NCI-H128 (cell line): ENCODE measurements at regions not wholly inside any gene's neighbourhood (a gene's known extent, or its start where the extent isn't known, plus 50 kb on each side); places are given as distances from the start of the nearest gene placed in this dataset.

Source experiments
- DNase-seq: peaks from one replicate; lab custom pipeline; 2025; ENCODE audit not compliant: unreplicated experiment; lab: John Stamatoyannopoulos, UW

DNA sequence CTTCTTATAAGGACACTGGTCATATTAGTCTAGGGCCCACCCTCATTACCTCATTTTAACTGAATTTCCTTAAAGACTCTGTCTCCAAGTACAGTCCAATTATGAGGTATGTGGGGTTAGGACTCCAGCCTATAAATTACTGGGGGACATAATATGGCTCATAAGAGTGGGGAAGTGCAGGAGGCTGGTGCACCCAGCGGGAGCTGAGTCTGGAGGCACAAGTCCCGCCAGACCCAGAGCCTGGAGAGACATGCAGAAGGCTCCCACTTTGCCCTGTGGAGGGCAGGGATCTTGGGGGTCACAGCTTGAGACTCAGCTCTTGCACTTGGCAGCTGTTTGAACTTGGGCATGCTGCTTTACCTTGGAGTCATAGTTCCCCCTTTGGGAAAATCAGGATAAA is 250.4 kb downstream of the RHOU start:
- no peak for DNase-seq

GRCh38 chr1:228986093-228986904 is 251.0 kb downstream of the RHOU start:
- no peak for DNase-seq

- no peak for DNase-seq
Observed at GRCh38 chr1:228987286-228987685, 252.0 kb downstream of the RHOU start.

GRCh38 chr1:228987736-228988506 is 252.6 kb downstream of the RHOU start:
- DNase-seq: no peak

DNA sequence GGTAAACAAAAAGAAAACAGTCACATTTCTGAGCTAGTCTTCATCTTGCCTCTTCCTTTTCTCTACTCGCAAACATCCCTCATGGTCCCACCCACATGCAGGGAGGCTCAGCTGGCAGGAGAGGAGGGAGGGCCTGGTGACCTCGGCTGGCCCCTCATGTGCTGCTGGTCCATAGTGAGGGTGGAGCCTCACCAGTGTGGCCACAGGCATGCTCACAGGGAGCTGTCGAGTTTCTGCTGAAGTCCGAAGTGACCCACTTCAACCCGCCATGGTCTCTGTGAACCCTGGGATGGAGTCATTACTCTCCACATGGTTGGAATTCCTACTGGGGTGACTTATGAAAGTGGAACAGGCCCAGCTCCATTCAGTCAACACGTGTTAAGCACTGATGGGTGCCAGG is 253.4 kb downstream of the RHOU start:
- DNase-seq: no peak

GRCh38 chr1:228989176-228989575 is 253.9 kb downstream of the RHOU start:
- DNase-seq: no peak

GRCh38 chr1:228989676-228989991 is 254.4 kb downstream of the RHOU start:
- DNase-seq: no peak

DNA sequence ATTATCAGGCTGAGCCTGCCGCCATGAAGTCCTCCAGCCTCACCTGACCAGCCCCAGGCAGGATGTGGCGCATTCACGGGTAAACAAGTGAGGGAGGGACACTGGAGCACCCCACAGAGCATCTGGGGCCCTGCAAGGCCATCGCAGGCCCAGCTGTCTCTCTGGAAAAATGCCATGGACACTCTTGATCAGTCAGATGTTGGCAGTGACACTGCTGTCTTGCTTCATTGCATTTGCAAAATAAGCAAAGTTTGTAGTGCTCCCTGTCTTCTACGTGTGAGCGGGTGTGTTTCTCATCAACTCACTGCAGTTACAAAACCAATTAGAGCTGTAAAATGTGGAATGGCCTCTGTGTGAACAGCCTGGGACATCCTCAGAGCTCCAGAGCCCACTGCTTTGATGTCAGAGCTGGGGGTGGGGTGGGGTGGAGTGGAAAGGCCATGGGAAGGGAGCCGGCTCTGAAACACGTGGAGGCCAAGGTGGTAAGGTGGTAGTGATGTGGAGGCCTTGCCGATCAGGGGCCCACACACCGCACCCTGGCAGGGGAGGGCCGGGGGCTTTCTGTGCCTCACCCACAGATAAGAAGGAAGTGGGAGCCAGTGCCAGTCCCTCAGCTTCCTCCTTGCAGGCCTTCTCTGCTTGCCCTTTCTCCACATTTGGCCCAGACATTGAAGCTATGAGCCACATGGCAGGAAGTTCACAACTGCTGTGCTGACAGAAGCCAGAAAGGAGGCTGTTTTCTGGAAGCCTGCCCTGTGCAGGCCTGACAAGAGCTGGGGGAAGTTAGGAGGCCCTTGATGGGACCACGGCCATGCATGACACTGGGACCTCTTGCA is 254.9 kb downstream of the RHOU start:
- no peak for DNase-seq

DNA sequence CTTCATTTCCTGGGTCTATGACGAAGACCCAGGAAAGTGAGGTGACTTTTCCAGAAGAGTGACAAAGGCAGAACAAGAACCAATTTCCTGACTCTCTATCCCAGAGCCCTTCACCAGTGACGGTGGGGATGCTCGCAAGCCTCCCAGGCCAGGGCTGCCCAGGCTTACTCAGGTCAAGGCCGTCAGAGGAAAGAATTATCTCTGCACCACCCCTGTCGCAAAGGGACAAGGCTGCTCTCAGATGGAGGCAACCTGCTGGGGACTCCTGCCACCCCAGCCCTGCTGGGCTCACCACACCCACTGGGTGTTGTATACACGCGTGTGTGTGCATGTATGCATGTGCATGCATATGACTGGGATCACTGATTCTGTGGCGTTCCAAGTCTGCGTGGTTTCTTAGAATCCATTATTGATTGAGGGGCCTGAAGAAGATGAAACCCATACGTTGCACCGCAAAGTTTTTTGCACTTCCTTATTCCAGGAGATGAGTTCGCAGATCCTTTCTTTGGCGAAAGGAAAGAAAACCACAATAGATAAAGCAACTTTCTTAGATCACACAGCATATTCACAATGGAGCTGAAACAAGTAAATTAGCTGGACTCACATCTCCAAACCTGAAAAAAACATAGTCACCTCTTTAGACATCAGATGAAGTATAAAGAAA is 255.8 kb downstream of the RHOU start:
- DNase-seq: no peak

DNA sequence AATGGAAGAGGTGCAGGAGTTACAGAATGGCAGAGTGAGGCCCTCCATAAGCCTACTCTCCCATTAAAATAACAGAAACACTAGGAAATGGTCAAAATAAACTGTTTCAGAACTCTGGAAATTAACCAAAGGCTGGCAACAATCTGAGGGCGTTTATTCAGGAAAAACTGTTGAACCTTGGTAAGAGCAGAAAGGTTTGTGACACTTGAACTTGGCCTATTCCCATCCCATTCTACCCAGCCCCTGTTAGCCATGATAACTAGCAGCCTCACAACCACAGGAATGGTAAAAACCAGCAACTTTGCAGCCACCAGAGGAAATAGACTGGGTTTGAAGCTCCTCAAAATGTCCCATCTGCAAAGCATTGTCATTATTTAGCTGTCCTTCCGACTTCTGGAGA is 256.8 kb downstream of the RHOU start:
- no peak for DNase-seq

- no peak for DNase-seq
Observed at GRCh38 chr1:228992907-228993535, 257.7 kb downstream of the RHOU start.

GRCh38 chr1:228994676-228995594 is 259.7 kb downstream of the RHOU start:
- DNase-seq: no peak

GRCh38 chr1:228996281-228996680 is 261.0 kb downstream of the RHOU start:
- no peak for DNase-seq

GRCh38 chr1:228997721-228998144 is 262.5 kb downstream of the RHOU start:
- no peak for DNase-seq

GRCh38 chr1:228998179-228998578 is 262.9 kb downstream of the RHOU start:
- no peak for DNase-seq

DNA sequence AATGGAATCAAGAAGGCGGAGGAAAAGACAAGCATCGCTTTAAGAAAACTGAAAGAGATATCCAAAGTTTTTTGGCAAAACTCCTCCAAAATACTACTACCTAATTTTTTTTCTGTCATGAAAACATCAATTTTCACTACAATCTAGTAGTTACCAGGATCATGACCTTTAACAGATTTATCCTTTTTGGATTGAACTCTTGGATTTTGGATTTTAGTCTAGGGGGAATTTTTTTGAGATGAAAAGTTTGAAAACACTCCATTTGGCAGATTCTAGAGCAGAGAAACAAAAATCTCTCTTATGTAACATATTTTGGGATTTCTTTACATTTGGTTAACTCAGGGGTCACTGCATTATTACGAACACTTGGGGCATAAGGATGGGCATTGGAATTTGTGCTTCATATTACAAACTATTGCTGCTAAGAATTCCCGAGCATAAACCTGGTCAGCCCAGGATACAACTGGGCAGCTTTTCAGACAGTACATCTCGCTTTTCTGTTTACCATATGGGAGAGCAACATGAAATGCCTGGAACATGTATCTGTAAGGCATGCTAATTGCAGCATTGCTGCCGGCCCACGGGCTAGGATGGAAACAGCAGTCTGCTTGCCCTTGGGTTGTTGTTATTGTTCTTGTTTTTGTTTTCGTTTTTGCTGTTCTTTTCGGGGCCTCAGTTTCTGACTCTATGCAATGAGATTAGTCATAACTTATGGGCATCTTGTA is 264.3 kb downstream of the RHOU start:
- DNase-seq: no peak

GRCh38 chr1:229000187-229000586 is 264.9 kb downstream of the RHOU start:
- DNase-seq: no peak

DNA sequence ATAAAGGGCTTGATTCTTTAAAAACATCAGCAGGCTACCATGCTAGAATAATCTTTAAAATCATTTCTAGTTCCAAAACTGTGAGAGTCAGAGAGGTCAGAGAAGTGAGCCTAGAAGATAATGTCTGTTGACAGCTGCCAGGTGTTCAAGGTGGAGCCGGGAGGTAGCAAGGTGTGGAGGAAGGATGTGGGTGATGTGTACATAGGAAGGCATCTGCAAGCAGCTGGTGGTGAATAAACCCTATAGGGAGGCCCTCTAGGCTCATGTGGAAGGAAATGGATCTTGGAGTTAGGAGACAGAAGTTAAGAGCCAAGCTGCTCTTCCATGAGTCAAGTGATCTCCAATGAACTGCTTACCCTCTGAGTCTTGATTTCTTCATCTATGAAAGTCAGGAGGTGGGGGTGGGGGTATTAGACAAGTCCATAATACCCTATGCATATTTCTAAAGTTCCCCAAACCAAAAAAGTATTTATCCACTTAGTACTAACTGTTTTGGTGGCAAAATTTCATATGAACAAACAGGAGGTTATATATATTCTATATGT is 266.3 kb downstream of the RHOU start:
- DNase-seq: no peak

GRCh38 chr1:229002037-229002436 is 266.8 kb downstream of the RHOU start:
- DNase-seq: no peak
